Stimulated activated CD4-positive, alpha-beta T cell treated with anti-CD3 and anti-CD28 coated beads, Interleukin-15, amount 100 ng/mL, for 48 hours (primary cell): ENCODE measurements at regions not wholly inside any gene's neighbourhood (a gene's known extent, or its start where the extent isn't known, plus 50 kb on each side); places are given as distances from the start of the nearest gene placed in this dataset.

Source experiments
- DNase-seq, 2 donors: peaks; one replicate each; pipeline ENCODE4 v3.0.0-alpha.2; 2020; ENCODE audit warnings: low read depth in 2 of 2

- DNase-seq: no peak
Observed at GRCh38 chr13:78020861-78021260, 102.2 kb upstream of the EDNRB start.

- DNase-seq: no peak
Observed at GRCh38 chr13:78015782-78016181, 97.2 kb upstream of the EDNRB start.

GRCh38 chr13:78012046-78012445 lies 93.4 kb upstream of the EDNRB start:
- DNase-seq: no peak

GRCh38 chr13:78004821-78005220 lies 86.2 kb upstream of the EDNRB start:
- DNase-seq: no peak

- DNase-seq: no peak
Observed at GRCh38 chr13:77999746-78000145, 81.1 kb upstream of the EDNRB start.

GRCh38 chr13:77994166-77994565 lies 75.5 kb upstream of the EDNRB start:
- no peak for DNase-seq

GRCh38 chr13:77991003-77991402 lies 72.4 kb upstream of the EDNRB start:
- no peak for DNase-seq

GRCh38 chr13:77989281-77989680 lies 70.7 kb upstream of the EDNRB start:
- no peak for DNase-seq

GRCh38 chr13:77988355-77988754 lies 69.7 kb upstream of the EDNRB start:
- no peak for DNase-seq

GRCh38 chr13:77986713-77987112 lies 68.1 kb upstream of the EDNRB start:
- DNase-seq: no peak

- no peak for DNase-seq
Observed at GRCh38 chr13:77985866-77986636, 67.4 kb upstream of the EDNRB start.

- no peak for DNase-seq
Observed at GRCh38 chr13:77981281-77981881, 62.8 kb upstream of the EDNRB start.

- no peak for DNase-seq
Observed at GRCh38 chr13:77980592-77980991, 62.0 kb upstream of the EDNRB start.

GRCh38 chr13:77979721-77980385 lies 61.2 kb upstream of the EDNRB start:
- DNase-seq: no peak

GRCh38 chr13:77975358-77976042 lies 56.9 kb upstream of the EDNRB start:
- no peak for DNase-seq

GRCh38 chr13:77969299-77969698 lies 50.7 kb upstream of the EDNRB start:
- DNase-seq: no peak
